GM21576 (cell line): ENCODE measurements at regions not wholly inside any gene's neighbourhood (a gene's known extent, or its start where the extent isn't known, plus 50 kb on each side); places are given as distances from the start of the nearest gene placed in this dataset.

Experiments used
- ATAC-seq: cut with Tn5 transposase; IDR thresholded peaks from one replicate; pipeline ENCODE4 v1.9.1; 2021; ENCODE audit warnings: mild to moderate bottlenecking, moderate library complexity; ENCODE audit not compliant: unreplicated experiment

DNA sequence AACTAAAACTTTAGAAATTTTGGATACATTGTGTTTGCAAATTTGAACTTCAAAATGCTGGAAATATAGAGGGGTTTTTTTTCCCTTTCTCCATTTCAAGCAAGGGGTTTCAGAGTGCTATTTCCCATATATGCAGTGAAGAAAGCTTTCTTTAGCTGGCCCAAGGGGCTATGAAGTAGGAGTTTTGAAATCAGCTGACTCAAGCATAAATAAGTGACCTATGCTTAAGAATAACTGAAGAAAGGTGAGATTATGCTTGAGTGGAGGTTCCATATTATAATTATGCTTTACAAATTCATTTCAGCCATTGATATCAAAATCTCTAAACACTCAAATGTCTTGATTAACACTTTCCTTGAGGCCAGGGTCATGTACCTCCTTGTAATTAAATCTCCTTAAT lies 51.0 kb upstream of the RBBP8 start:
- no peak for ATAC-seq

- no peak for ATAC-seq
Observed at GRCh38 chr18:22883179-22883578, 49.9 kb upstream of the RBBP8 start.
